Mesendoderm (in vitro differentiated cells): ENCODE measurements at regions not wholly inside any gene's neighbourhood (a gene's known extent, or its start where the extent isn't known, plus 50 kb on each side); places are given as distances from the start of the nearest gene placed in this dataset.
A peak's percentile ranks its signal among the peaks of the same experiment; 100 is the strongest.

Experiments used
- DNase-seq: peaks from one replicate; pipeline ENCODE4 v3.0.0; 2013
- H2AK5ac ChIP-seq: 2 replicates; pipeline ENCODE4 v1.6.1; 2013; ENCODE audit warnings: low read length, inconsistent platforms
- H2BK120ac ChIP-seq: 2 replicates; pipeline ENCODE4 v1.6.1; 2013; ENCODE audit warnings: low read depth, mild to moderate bottlenecking, low read length, moderate library complexity, mixed read lengths
- H2BK15ac ChIP-seq: replicated peaks from 2 replicates; pipeline ENCODE4 v1.6.1; 2013; ENCODE audit warnings: low read depth, mild to moderate bottlenecking, moderate library complexity
- H2BK5ac ChIP-seq: 2 replicates; pipeline ENCODE4 v1.6.1; 2013; ENCODE audit warnings: low read length, inconsistent platforms
- H3K18ac ChIP-seq: 2 replicates; pipeline ENCODE4 v1.6.1; 2013; ENCODE audit warnings: mild to moderate bottlenecking, low read length, mixed read lengths
- H3K23ac ChIP-seq: one replicate; pipeline ENCODE4 v1.6.1; 2013; ENCODE audit warnings: low read length
- H3K27ac ChIP-seq: 2 replicates; pipeline ENCODE4 v1.5.1; 2013; ENCODE audit warnings: low read depth, mild to moderate bottlenecking, inconsistent platforms, low read length, moderate library complexity
- H3K27me3 ChIP-seq: 2 replicates; pipeline ENCODE4 v1.6.1; 2013; ENCODE audit warnings: low read length, control low read depth, mild to moderate bottlenecking, inconsistent platforms; ENCODE audit not compliant: insufficient read depth, poor library complexity
- H3K36me3 ChIP-seq: 2 replicates; pipeline ENCODE4 v1.6.1; 2013; ENCODE audit warnings: low read length, inconsistent platforms; ENCODE audit not compliant: control insufficient read depth, insufficient read depth
- H3K4ac ChIP-seq: one replicate; pipeline ENCODE4 v1.6.1; 2013; ENCODE audit warnings: low read depth, mild to moderate bottlenecking, low read length, moderate library complexity
- H3K4me1 ChIP-seq: 2 replicates; pipeline ENCODE4 v1.6.1; 2013; ENCODE audit warnings: low read depth, low read length, inconsistent platforms; ENCODE audit not compliant: control insufficient read depth
- H3K4me2 ChIP-seq: 2 replicates; pipeline ENCODE4 v1.6.1; 2013; ENCODE audit warnings: low read length
- H3K4me3 ChIP-seq: 2 replicates; pipeline ENCODE4 v1.5.1; 2013; ENCODE audit warnings: mild to moderate bottlenecking, low read length
- H3K56ac ChIP-seq: one replicate; pipeline ENCODE4 v1.6.1; 2013; ENCODE audit warnings: low read length
- H3K79me1 ChIP-seq: 2 replicates; pipeline ENCODE4 v1.6.1; 2013; ENCODE audit warnings: low read length, inconsistent platforms
- H3K79me2 ChIP-seq: 2 replicates; pipeline ENCODE4 v1.6.1; 2013; ENCODE audit warnings: mild to moderate bottlenecking, low read length; ENCODE audit not compliant: control insufficient read depth, insufficient read depth
- H3K9ac ChIP-seq: 2 replicates; pipeline ENCODE4 v1.6.1; 2013; ENCODE audit warnings: low read length, inconsistent platforms
- H4K5ac ChIP-seq: one replicate; pipeline ENCODE4 v1.6.1; 2013; ENCODE audit warnings: low read length
- H4K8ac ChIP-seq: one replicate; pipeline ENCODE4 v1.6.1; 2013; ENCODE audit warnings: low read depth, mild to moderate bottlenecking, control low read depth, low read length, moderate library complexity
- WGBS: extraction: QIAGEN DNeasy Blood & Tissue Kit; methylation state at CpG from one replicate; pipeline ENCODE4 v1.1.7; 2013; ENCODE audit warnings: low lambda C conversion rate, missing lambda C conversion rate; ENCODE audit not compliant: insufficient coverage; ENCODE audit errors: extremely low coverage; 5-methylcytosine and 5-hydroxymethylcytosine counted together

- no peak overlapping the region for H3K27ac ChIP-seq
- no peak overlapping the region for H2BK5ac ChIP-seq
- no peak overlapping the region for H3K56ac ChIP-seq
- H3K27me3 ChIP-seq, result no peaks in the 10 kb centered on the region
- H3K18ac ChIP-seq, result no peak overlapping the region
- H3K9ac ChIP-seq, result no peak overlapping the region
- no peaks in the 10 kb centered on the region for H3K36me3 ChIP-seq
- no peak overlapping the region for H3K23ac ChIP-seq
- no peak overlapping the region for H4K8ac ChIP-seq
- no peak overlapping the region for H3K4me2 ChIP-seq
- no peak for DNase-seq
- H3K79me2 ChIP-seq, result no peaks in the 10 kb centered on the region
- H3K4ac ChIP-seq, result no peak overlapping the region
- H3K4me1 ChIP-seq, result no peaks in the 10 kb centered on the region
- H2BK120ac ChIP-seq, result no peak overlapping the region
- no peak overlapping the region for H2BK15ac ChIP-seq
- WGBS, result no CpG with 5 or more reads among the region's 3 CpGs
- no peak overlapping the region for H3K4me3 ChIP-seq
- no peak overlapping the region for H4K5ac ChIP-seq
- no peak overlapping the region for H2AK5ac ChIP-seq
- no peaks in the 10 kb centered on the region for H3K79me1 ChIP-seq
Observed at GRCh38 chrX:25156832-25157231, 141.1 kb upstream of the ARX start.

- Histone ChIP-seq H2BK120ac (no peak overlapping the region), H2BK5ac (no peak overlapping the region), H2BK15ac (no peak overlapping the region), H3K56ac (no peak overlapping the region), H3K36me3 (no peaks in the 10 kb centered on the region), H3K4me2 (no peak overlapping the region), H4K5ac (no peak overlapping the region), H3K79me1 (no peaks in the 10 kb centered on the region), H3K4me3 (no peak overlapping the region), H3K4ac (no peak overlapping the region), H3K27me3 (no peaks in the 10 kb centered on the region), H3K23ac (no peak overlapping the region), H3K27ac (no peak overlapping the region), H2AK5ac (no peak overlapping the region), H3K18ac (no peak overlapping the region), H3K79me2 (no peaks in the 10 kb centered on the region), H3K9ac (no peak overlapping the region), H4K8ac (no peak overlapping the region), H3K4me1 (no peaks in the 10 kb centered on the region)
- DNase-seq, result no peak
- no CpG with 5 or more reads among the region's 3 CpGs for WGBS
Observed at GRCh38 chrX:25156323-25156722, 140.6 kb upstream of the ARX start.

DNA sequence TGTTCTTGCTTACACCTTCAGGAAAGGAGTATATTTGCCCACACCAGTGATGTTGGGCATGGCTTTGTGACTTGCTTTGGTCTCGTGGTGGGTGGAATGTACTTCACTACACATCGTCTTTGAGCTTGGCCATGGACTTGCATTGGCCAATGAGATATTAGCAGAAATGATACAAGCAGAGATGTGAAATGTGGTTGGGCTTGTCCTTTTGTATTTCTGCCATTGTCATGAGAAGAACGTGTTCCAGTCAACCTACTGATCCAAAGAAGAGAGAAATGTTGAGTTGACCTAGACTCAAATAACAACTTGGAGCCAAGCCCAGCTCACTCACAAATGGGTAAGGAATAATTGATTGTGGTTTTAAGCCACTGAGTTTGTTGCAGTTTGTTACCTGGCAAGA, 138.4 kb upstream of the ARX start:
- H3K4me1 ChIP-seq, result no peaks in the 10 kb centered on the region
- no peak overlapping the region for H2BK15ac ChIP-seq
- H2BK5ac ChIP-seq, result no peak overlapping the region
- no peak overlapping the region for H2AK5ac ChIP-seq
- H3K4ac ChIP-seq, result no peak overlapping the region
- H3K9ac ChIP-seq, result no peak overlapping the region
- no CpG with 5 or more reads among the region's 3 CpGs for WGBS
- H4K5ac ChIP-seq, result no peak overlapping the region
- no peak overlapping the region for H3K4me2 ChIP-seq
- DNase-seq, result no peak
- H3K56ac ChIP-seq, result no peak overlapping the region
- H3K23ac ChIP-seq, result no peak overlapping the region
- H3K79me1 ChIP-seq, result no peaks in the 10 kb centered on the region
- H3K18ac ChIP-seq, result no peak overlapping the region
- no peak overlapping the region for H3K27ac ChIP-seq
- no peak overlapping the region for H2BK120ac ChIP-seq
- no peak overlapping the region for H3K4me3 ChIP-seq
- no peaks in the 10 kb centered on the region for H3K27me3 ChIP-seq
- H3K36me3 ChIP-seq, result no peaks in the 10 kb centered on the region
- H3K79me2 ChIP-seq, result no peaks in the 10 kb centered on the region
- H4K8ac ChIP-seq, result no peak overlapping the region

DNA sequence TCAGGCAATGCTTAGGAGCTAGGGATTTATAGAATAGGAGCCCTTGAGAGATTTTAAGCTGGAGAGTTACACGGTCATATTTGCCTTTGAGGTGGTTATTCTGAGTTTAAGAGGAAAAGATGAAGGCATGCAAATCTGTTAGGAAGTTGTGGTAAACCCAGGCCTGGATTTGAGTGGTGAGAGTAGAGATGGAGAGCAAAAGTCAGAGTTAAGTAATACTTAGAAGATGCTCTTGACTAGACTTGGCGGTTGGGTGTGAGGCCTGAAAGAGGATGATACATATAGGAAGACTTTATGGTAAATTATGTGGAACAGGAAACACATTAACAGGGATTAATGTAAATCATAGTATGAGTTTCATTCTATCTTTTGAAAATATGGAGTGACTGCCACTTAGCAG, 136.0 kb upstream of the ARX start:
- Histone ChIP-seq H3K4me1 (no peaks in the 10 kb centered on the region), H3K23ac (no peak overlapping the region), H3K18ac (no peak overlapping the region), H3K9ac (no peak overlapping the region), H3K56ac (no peak overlapping the region), H3K27me3 (no peaks in the 10 kb centered on the region), H2BK15ac (no peak overlapping the region), H3K27ac (no peak overlapping the region), H4K8ac (no peak overlapping the region), H3K79me2 (no peaks in the 10 kb centered on the region), H2BK5ac (no peak overlapping the region), H3K36me3 (no peaks in the 10 kb centered on the region), H2AK5ac (no peak overlapping the region), H3K79me1 (no peaks in the 10 kb centered on the region), H4K5ac (no peak overlapping the region), H3K4me3 (no peak overlapping the region), H2BK120ac (no peak overlapping the region), H3K4me2 (no peak overlapping the region), H3K4ac (no peak overlapping the region)
- WGBS, result no CpG with 5 or more reads among the region's 2 CpGs
- no peak for DNase-seq

GRCh38 chrX:25144043-25144940, 128.5 kb upstream of the ARX start:
- H2BK5ac ChIP-seq, result no peak overlapping the region
- H2BK15ac ChIP-seq, result no peak overlapping the region
- no peak overlapping the region for H3K27ac ChIP-seq
- H3K4me2 ChIP-seq, result no peak overlapping the region
- DNase-seq, result peak; percentile 32
- H3K56ac ChIP-seq, result no peak overlapping the region
- no peak overlapping the region for H3K23ac ChIP-seq
- no peak overlapping the region for H4K5ac ChIP-seq
- H3K79me2 ChIP-seq, result no peaks in the 10 kb centered on the region
- no peaks in the 10 kb centered on the region for H3K36me3 ChIP-seq
- H3K18ac ChIP-seq, result no peak overlapping the region
- H3K4ac ChIP-seq, result no peak overlapping the region
- no peak overlapping the region for H2BK120ac ChIP-seq
- H3K79me1 ChIP-seq, result no peaks in the 10 kb centered on the region
- no peak overlapping the region for H3K9ac ChIP-seq
- no peak overlapping the region for H4K8ac ChIP-seq
- H2AK5ac ChIP-seq, result no peak overlapping the region
- H3K27me3 ChIP-seq, result no peaks in the 10 kb centered on the region
- no peak overlapping the region for H3K4me3 ChIP-seq
- no peaks in the 10 kb centered on the region for H3K4me1 ChIP-seq
- no CpG with 5 or more reads among the region's 19 CpGs for WGBS

DNA sequence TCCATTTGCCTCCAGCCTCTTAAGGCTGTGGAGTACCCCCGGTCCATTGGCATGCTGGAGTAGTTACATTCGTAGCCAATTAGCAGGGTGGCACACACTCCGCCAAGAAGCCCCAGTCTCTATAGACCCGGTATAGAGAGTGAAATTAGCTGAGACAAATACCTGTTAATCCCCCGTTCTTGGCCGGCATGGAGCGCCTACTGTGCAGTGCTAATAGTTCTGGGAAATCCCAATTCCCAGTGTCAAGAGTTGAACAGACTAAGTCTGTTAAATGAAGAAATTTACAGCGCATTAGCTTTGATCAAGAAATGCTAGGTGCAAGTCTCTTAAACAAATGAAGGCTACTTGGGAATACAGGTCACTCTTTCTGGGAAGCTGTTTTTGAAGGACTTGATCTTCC, 127.8 kb upstream of the ARX start:
- Histone ChIP-seq H2BK5ac (no peak overlapping the region), H3K27me3 (no peaks in the 10 kb centered on the region), H4K5ac (no peak overlapping the region), H3K4ac (no peak overlapping the region), H3K9ac (no peak overlapping the region), H2BK15ac (no peak overlapping the region), H3K79me1 (no peaks in the 10 kb centered on the region), H3K4me3 (no peak overlapping the region), H3K27ac (no peak overlapping the region), H3K56ac (no peak overlapping the region), H2AK5ac (no peak overlapping the region), H3K4me1 (no peaks in the 10 kb centered on the region), H3K4me2 (no peak overlapping the region), H3K36me3 (no peaks in the 10 kb centered on the region), H3K23ac (no peak overlapping the region), H2BK120ac (no peak overlapping the region), H3K18ac (no peak overlapping the region), H4K8ac (no peak overlapping the region), H3K79me2 (no peaks in the 10 kb centered on the region)
- no CpG with 5 or more reads among the region's 8 CpGs for WGBS
- DNase-seq, result peak; percentile 3
